Panc1 (cell line): ENCODE measurements at regions not wholly inside any gene's neighbourhood (a gene's known extent, or its start where the extent isn't known, plus 50 kb on each side); places are given as distances from the start of the nearest gene placed in this dataset.
"Not testable (repeated sequence)": the region's sequence is repeated elsewhere in the genome, so short reads cannot be mapped to it uniquely, and the experiment has no call there.

Experiments
- CTCF ChIP-seq: fragments of 450-650 bp; IDR thresholded peaks from 2 replicates; pipeline ENCODE4 v1.5.1; 2017; ENCODE audit warnings: mild to moderate bottlenecking
- POLR2AphosphoS5 ChIP-seq: IDR thresholded peaks from 2 replicates; pipeline ENCODE4 v1.6.1; 2012; ENCODE audit warnings: mild to moderate bottlenecking, low read depth, low read length, moderate library complexity
- SIN3A ChIP-seq: IDR thresholded peaks from 2 replicates; pipeline ENCODE4 v1.6.1; 2012; ENCODE audit warnings: low read depth, mild to moderate bottlenecking, low read length, moderate library complexity, borderline replicate concordance; ENCODE audit not compliant: insufficient read depth
- TCF7L2 ChIP-seq: IDR thresholded peaks from 2 replicates; pipeline ENCODE4 v1.6.1; 2011; ENCODE audit warnings: mild to moderate bottlenecking, low read depth, low read length, inconsistent platforms
- TF ChIP-seq, protein P1 (sequence below), 2 experiments: IDR thresholded peaks; 2 replicates each; pipeline ENCODE4 v1.6.1; 2011 to 2012; ENCODE audit warnings: low read depth in 2 of 2, control low read depth in 1 of 2, low read length in 1 of 2, mild to moderate bottlenecking in 1 of 2, moderate library complexity in 1 of 2; ENCODE audit not compliant: insufficient read depth in 1 of 2

- TF ChIP-seq CTCF, POLR2AphosphoS5, TCF7L2, SIN3A: not testable (repeated sequence)
- TF ChIP-seq, protein P1, sequence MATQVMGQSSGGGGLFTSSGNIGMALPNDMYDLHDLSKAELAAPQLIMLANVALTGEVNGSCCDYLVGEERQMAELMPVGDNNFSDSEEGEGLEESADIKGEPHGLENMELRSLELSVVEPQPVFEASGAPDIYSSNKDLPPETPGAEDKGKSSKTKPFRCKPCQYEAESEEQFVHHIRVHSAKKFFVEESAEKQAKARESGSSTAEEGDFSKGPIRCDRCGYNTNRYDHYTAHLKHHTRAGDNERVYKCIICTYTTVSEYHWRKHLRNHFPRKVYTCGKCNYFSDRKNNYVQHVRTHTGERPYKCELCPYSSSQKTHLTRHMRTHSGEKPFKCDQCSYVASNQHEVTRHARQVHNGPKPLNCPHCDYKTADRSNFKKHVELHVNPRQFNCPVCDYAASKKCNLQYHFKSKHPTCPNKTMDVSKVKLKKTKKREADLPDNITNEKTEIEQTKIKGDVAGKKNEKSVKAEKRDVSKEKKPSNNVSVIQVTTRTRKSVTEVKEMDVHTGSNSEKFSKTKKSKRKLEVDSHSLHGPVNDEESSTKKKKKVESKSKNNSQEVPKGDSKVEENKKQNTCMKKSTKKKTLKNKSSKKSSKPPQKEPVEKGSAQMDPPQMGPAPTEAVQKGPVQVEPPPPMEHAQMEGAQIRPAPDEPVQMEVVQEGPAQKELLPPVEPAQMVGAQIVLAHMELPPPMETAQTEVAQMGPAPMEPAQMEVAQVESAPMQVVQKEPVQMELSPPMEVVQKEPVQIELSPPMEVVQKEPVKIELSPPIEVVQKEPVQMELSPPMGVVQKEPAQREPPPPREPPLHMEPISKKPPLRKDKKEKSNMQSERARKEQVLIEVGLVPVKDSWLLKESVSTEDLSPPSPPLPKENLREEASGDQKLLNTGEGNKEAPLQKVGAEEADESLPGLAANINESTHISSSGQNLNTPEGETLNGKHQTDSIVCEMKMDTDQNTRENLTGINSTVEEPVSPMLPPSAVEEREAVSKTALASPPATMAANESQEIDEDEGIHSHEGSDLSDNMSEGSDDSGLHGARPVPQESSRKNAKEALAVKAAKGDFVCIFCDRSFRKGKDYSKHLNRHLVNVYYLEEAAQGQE (IDR thresholded peaks at IDR 0.05; ENCODE audit: insufficient read depth in 1 of 2, low read depth in 2 of 2, low read length in 1 of 2) = not testable (repeated sequence)
These were observed 102.8 kb upstream of the PMEPA1 start for GRCh38 chr20:57812632-57813031.
